Testis (tissue), 2 donors: ENCODE measurements at regions not wholly inside any gene's neighbourhood (a gene's known extent, or its start where the extent isn't known, plus 50 kb on each side); places are given as distances from the start of the nearest gene placed in this dataset.
"Not testable (repeated sequence)": the region's sequence is repeated elsewhere in the genome, so short reads cannot be mapped to it uniquely, and the experiment has no call there.

Experiments
- DNase-seq: peaks from one replicate; pipeline ENCODE4 v3.0.0-alpha.2; 2019
- H3K27ac ChIP-seq, 2 donors: fragments of 200-600 bp; sonication (generic); one replicate each; pipeline ENCODE4 v1.5.1; 2019
- H3K27me3 ChIP-seq: fragments of 200-600 bp; sonication (generic); one replicate; pipeline ENCODE4 v1.5.1; 2019
- H3K36me3 ChIP-seq: fragments of 200-600 bp; sonication (generic); one replicate; pipeline ENCODE4 v1.5.1; 2017; ENCODE audit warnings: low read depth; ENCODE audit errors: missing control alignments
- H3K4me1 ChIP-seq: fragments of 200-600 bp; sonication (generic); one replicate; pipeline ENCODE4 v1.5.1; 2019
- H3K4me3 ChIP-seq, 2 donors: fragments of 200-600 bp; sonication (generic); one replicate each; pipeline ENCODE4 v1.5.1; 2017 to 2019
- H3K9me3 ChIP-seq: fragments of 200-600 bp; sonication (generic); one replicate; pipeline ENCODE4 v1.5.1; 2017
- WGBS, 2 donors: methylation state at CpG; one replicate each; pipeline ENCODE4 v1.1.5; 2018; 5-methylcytosine and 5-hydroxymethylcytosine counted together
- intact Hi-C: fragments of 100-400 bp; cut with DNase I; formaldehyde crosslinking; loops from one replicate; pipeline ENCODE4 v1.15.1; 2023; ENCODE audit warnings: low total_unique reads

DNA sequence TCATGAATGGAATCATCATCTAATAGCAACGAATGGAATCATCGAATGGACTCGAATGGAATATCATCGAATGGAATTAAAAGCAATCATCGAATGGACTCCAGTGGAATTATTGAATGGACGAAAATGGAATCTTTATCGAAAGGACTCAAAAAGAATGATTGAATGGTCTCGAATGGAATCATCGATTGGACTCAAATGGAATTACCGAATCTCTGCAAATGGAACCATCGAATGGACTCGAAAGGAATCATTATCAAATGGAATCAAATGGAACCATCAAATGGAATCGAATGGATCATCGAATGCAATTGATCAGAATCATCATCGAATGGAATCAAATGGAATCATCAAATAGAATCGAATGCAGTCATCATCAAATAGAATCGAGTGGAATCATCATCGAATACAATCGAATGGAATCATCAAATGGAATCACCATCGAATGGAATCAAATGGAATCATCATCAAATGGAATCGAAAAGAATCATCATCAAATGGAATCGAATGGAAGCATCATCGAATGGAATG lies 225.7 kb downstream of the SHCBP1 start:
- intact Hi-C loops, DNase-seq: not testable (repeated sequence)

GRCh38 chr16:46394963-46395362 lies 226.2 kb downstream of the SHCBP1 start:
- H3K27me3 ChIP-seq, H3K27ac ChIP-seq, H3K4me1 ChIP-seq, H3K9me3 ChIP-seq, H3K4me3 ChIP-seq, H3K36me3 ChIP-seq, DNase-seq, intact Hi-C loops: not testable (repeated sequence)
- whole genome bisulfite sequencing, 2 donors: 57 to 59% methylated on average over 17 of the region's 17 CpGs

More for the DNA sequence above, 225.7 kb downstream of the SHCBP1 start:
- H3K9me3 ChIP-seq, H3K4me3 ChIP-seq, H3K27me3 ChIP-seq, H3K36me3 ChIP-seq, H3K4me1 ChIP-seq, H3K27ac ChIP-seq: not testable (repeated sequence)
- WGBS, 2 donors: 61% methylated on average over 23 of the region's 23 CpGs

GRCh38 chr16:46394149-46394548 lies 227.0 kb downstream of the SHCBP1 start:
- DNase-seq, H3K27ac ChIP-seq, H3K9me3 ChIP-seq, intact Hi-C loops, H3K27me3 ChIP-seq, H3K4me1 ChIP-seq, H3K4me3 ChIP-seq, H3K36me3 ChIP-seq: not testable (repeated sequence)
- 54% methylated on average over 18 of the region's 18 CpGs for WGBS, 2 donors

DNA sequence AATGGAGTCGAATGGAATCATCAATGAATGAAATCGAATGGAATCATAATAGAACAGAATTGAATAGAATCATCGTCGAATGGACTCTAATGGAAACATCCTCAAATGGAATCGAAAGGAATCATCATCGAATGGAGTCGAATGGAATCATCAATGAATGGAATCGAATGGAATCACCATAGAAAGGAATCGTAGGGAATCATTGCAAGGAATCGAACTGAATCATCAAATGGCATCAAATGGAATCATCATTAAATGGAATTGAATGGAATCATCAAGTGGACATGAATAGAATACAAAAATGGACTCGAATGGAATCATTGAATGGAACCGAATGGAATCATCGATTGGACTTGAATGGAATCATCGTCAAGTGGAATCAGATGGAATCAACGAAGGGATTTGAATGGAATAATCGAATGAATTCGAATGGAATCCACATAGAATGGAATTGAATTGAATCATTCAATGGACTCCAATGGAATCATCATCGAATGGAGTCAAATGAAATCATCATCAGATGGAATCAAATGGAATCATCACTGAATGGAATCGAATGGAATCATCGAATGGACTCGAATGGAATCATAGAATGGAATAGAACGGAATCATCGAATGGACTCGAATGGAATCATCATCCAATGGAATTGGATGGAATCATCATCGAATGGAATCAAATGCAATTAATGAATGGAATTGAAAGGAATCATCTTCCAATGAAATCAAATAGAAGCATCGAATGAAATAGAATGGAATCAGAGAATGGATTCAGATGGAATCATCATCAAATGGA lies 228.1 kb downstream of the SHCBP1 start:
- H3K27me3 ChIP-seq, intact Hi-C loops, H3K27ac ChIP-seq, H3K9me3 ChIP-seq, H3K4me3 ChIP-seq, H3K36me3 ChIP-seq, H3K4me1 ChIP-seq: not testable (repeated sequence)
- DNase-seq: peak; percentile 13
- 57 to 58% methylated on average over 26 of the region's 26 CpGs for WGBS, 2 donors

DNA sequence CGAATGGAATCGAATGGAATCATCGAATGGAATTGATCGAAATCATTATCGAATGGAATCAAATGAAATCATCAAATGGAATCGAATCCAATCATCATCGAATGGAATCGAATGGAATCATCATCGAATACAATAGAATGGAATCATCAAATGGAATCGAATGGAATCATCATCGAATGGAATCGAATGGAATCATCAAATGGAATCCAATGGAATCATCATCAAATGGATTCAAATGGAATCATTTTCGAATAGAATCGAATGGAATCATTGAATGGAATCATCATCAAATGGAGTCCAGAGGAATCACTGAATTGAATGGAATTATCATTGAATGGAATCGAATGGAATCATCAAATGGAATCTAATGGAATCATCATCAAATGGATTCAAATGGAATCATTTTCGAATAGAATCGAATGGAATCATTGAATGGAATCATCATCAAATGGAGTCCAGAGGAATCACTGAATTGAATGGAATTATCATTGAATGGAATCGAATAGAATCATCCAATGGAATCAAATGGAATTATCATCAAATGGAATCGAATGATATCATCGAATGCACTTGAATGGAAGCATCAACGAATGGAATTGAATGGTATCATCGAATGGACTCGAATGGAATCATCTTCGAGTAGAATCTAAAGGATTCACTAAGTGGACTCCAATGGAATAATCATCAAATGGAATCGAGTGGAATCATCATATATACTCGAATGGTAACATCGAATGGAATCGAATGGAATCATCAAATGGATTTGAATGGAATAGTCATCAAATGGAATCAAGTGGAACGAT lies 230.3 kb downstream of the SHCBP1 start:
- H3K27me3 ChIP-seq, H3K36me3 ChIP-seq, DNase-seq, H3K27ac ChIP-seq, H3K9me3 ChIP-seq, H3K4me1 ChIP-seq, intact Hi-C loops, H3K4me3 ChIP-seq: not testable (repeated sequence)
- WGBS, 2 donors: 60% methylated on average over 29 of the region's 29 CpGs

DNA sequence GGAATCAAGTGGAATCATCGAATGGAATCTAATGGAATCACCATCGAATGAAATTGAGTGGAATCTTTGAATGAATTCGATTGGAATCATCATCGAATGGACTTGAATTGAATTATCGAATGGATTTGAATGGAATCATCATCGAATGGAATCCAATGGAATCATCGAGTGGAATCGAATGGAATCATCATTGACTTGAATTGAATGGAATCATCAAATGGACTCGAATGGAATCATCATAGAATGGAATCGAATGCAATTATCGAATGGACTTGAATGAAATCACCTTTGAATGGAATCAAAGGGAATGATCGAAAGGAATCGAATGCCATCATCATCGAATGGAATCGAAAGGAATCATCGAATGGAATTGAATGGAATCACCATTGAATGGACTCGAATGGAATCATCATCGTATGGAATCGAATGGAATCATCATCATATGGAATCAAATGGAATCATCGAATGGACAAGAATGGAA lies 231.6 kb downstream of the SHCBP1 start:
- H3K27me3 ChIP-seq, H3K36me3 ChIP-seq, H3K9me3 ChIP-seq, H3K27ac ChIP-seq, H3K4me3 ChIP-seq, H3K4me1 ChIP-seq, intact Hi-C loops: not testable (repeated sequence)
- peak; percentile 43 for DNase-seq
- 60 to 62% methylated on average over 20 of the region's 20 CpGs for WGBS, 2 donors

DNA sequence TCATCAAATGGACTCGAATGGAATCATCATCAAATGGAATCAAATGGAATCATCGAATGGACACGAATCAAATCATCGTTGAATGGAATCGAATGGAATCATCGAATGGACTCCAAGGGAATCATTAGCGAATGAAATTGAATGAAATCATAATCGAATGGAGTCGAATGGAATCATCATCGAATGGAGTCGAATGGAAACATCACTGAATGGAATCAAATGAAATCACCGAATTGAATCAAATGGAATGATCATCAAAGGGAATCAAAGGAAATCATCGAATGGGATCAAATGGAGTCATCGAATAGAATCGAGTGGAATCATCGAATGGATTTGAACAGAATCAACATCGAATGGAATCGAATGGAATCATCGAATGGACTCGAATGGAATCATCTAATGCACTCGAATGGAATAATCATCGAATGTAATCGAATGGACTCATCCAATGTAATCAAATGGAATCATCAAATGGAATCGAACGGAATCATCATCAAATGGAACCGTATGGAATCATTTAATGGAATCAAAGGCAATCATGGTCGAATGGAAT lies 232.2 kb downstream of the SHCBP1 start:
- H3K27ac ChIP-seq, DNase-seq, H3K4me3 ChIP-seq, H3K36me3 ChIP-seq, H3K27me3 ChIP-seq, intact Hi-C loops, H3K4me1 ChIP-seq, H3K9me3 ChIP-seq: not testable (repeated sequence)
- WGBS, 2 donors: 61 to 62% methylated on average over 27 of the region's 27 CpGs

DNA sequence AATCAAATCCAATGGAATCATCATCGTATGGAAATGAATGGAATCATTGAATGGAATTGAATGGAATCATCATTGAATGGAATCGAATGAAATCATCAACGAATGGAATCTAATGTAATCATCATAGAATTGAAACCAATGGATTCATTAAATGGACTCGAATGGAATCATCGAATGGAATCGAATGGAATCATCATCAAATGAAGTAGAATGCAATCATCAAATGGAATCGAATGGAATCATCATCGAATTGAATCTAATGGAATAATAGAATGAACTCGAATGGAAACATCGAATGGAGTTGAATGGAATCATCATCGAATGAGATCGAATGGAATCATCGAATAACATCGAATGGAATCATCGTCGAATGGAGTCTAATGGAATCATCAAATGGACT lies 232.8 kb downstream of the SHCBP1 start:
- H3K9me3 ChIP-seq, H3K4me1 ChIP-seq, intact Hi-C loops, H3K27ac ChIP-seq, DNase-seq, H3K27me3 ChIP-seq, H3K36me3 ChIP-seq, H3K4me3 ChIP-seq: not testable (repeated sequence)
- WGBS, 2 donors: 60% methylated on average over 16 of the region's 16 CpGs

DNA sequence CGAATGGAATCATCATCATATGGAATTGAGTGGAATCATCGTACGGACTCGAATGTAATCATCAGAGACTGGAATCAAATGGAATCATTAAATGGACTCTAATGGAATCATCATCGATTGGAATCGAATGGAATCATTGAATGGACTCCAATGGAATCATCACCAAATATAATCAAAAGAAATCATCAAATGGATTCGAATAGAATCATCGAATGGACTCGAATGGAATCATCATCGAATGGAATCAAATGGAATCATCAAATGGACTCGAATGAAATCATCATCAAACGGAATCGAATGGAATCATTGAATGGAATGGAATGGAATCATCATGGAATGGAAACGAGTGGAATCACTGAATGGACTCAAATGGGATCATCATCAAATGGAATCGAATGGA lies 233.5 kb downstream of the SHCBP1 start:
- H3K27me3 ChIP-seq, H3K36me3 ChIP-seq, H3K4me3 ChIP-seq, H3K27ac ChIP-seq, H3K4me1 ChIP-seq, H3K9me3 ChIP-seq, intact Hi-C loops: not testable (repeated sequence)
- WGBS, 2 donors: 48 to 49% methylated on average over 15 of the region's 15 CpGs
- DNase-seq: peak; percentile 19

DNA sequence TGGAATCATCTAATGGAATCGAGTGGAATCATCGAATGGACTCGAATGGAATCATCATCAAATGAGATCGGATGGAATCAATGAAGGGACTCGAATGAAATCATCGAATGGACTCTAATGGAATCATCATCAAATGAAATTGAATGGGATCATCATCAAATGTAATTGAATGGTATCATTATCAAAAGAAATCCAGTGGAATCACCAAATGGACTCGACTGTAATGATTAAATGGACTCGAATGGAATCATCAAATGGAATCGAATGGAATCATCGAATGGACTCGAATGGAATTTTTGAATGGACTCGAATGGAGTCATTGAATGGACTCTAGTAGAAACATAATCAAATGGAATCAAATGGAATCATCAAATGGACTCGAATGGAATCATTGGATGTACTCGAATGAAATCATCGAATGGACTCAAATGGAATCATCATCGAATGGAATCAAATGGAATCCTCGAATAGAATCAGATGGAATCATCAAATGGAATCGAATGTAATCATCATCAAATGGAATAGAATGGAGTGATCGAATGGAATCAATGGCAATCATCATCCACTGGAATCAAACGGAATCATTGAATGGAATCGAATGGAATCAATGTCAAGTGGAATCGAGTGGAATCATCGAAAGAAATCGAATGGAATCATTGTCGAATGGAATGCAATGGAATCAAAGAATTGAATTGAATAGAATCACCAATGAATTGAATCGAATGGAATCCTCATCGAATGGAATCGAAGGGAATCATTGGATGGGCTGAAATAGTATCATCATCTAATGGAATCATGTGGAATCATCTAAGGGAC lies 234.2 kb downstream of the SHCBP1 start:
- H3K36me3 ChIP-seq, H3K27ac ChIP-seq, H3K27me3 ChIP-seq, H3K9me3 ChIP-seq, H3K4me1 ChIP-seq, H3K4me3 ChIP-seq, intact Hi-C loops: not testable (repeated sequence)
- 57 to 58% methylated on average over 28 of the region's 28 CpGs for WGBS, 2 donors
- DNase-seq: peak; percentile 13

- H3K4me3 ChIP-seq, intact Hi-C loops, H3K27ac ChIP-seq, DNase-seq, H3K9me3 ChIP-seq, H3K36me3 ChIP-seq, H3K27me3 ChIP-seq, H3K4me1 ChIP-seq: not testable (repeated sequence)
- WGBS, 2 donors: 50 to 54% methylated on average over 25 of the region's 25 CpGs
Measured at GRCh38 chr16:46386110-46386771, 234.9 kb downstream of the SHCBP1 start.
